HEK293 (cell line): ENCODE measurements at regions not wholly inside any gene's neighbourhood (a gene's known extent, or its start where the extent isn't known, plus 50 kb on each side); places are given as distances from the start of the nearest gene placed in this dataset.

Experiments used
- ZBTB11 ChIP-seq: fragments of 450-650 bp; formaldehyde crosslinking; conservative IDR thresholded peaks from 2 replicates; pipeline ENCODE4 v1.5.1; 2016; ENCODE audit warnings: low read depth, missing biosample characterization, missing genetic modification characterization
- ZBTB8A ChIP-seq: fragments of 450-650 bp; formaldehyde crosslinking; IDR thresholded peaks from 2 replicates; pipeline ENCODE4 v1.5.1; 2016; ENCODE audit warnings: missing biosample characterization, missing genetic modification characterization
- ZNF121 ChIP-seq: fragments of 450-650 bp; formaldehyde crosslinking; IDR thresholded peaks from 2 replicates; pipeline ENCODE4 v1.5.1; 2016; ENCODE audit warnings: missing biosample characterization, missing genetic modification characterization
- ZNF292 ChIP-seq: fragments of 450-650 bp; formaldehyde crosslinking; IDR thresholded peaks from 2 replicates; pipeline ENCODE4 v1.5.1; 2016; ENCODE audit warnings: low read depth, missing biosample characterization, missing genetic modification characterization, borderline replicate concordance
- ZNF350 ChIP-seq: fragments of 450-650 bp; formaldehyde crosslinking; IDR thresholded peaks from 2 replicates; pipeline ENCODE4 v1.5.0; 2017; ENCODE audit warnings: missing biosample characterization, mild to moderate bottlenecking, missing genetic modification characterization
- ZNF639 ChIP-seq: fragments of 450-650 bp; formaldehyde crosslinking; IDR thresholded peaks from 2 replicates; pipeline ENCODE4 v1.5.1; 2016; ENCODE audit warnings: missing biosample characterization, missing genetic modification characterization
- TF ChIP-seq, protein P1 (sequence below): fragments of 450-650 bp; IDR thresholded peaks from 2 replicates; pipeline ENCODE4 v1.5.1; 2018; ENCODE audit warnings: missing biosample characterization, mild to moderate bottlenecking, missing genetic modification characterization
- TF ChIP-seq, protein P2 (sequence below): fragments of 450-650 bp; formaldehyde crosslinking; IDR thresholded peaks from 2 replicates; pipeline ENCODE4 v1.5.1; 2016; ENCODE audit warnings: missing biosample characterization, missing genetic modification characterization
- TF ChIP-seq, protein P3 (sequence below): fragments of 450-650 bp; formaldehyde crosslinking; IDR thresholded peaks from 2 replicates; pipeline ENCODE4 v1.5.1; 2016; ENCODE audit warnings: missing biosample characterization, missing genetic modification characterization
- TF ChIP-seq, protein P4 (sequence below): fragments of 450-650 bp; formaldehyde crosslinking; IDR thresholded peaks from 2 replicates; pipeline ENCODE4 v1.5.1; 2016; ENCODE audit warnings: missing biosample characterization, missing genetic modification characterization, low read depth

DNA sequence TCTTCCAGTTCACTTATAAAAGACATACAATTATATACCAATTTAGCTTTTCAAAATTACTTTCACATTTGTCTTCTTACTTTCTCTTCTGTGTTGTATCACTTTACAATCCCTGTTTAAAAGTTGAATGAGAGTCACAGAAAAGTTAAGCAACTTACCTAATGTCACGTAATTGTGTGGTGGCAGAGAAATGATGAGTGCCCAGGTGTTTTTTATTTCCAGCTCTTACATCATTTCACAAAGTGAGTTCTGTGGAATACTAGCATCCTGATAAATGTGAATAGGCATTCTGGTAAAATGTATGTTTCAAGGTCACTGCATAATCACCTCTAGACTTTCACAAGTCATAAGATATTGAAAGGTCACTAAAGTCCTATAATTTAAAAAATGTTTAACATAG, 133.0 kb upstream of the FIBIN start:
- TF ChIP-seq, protein P1, sequence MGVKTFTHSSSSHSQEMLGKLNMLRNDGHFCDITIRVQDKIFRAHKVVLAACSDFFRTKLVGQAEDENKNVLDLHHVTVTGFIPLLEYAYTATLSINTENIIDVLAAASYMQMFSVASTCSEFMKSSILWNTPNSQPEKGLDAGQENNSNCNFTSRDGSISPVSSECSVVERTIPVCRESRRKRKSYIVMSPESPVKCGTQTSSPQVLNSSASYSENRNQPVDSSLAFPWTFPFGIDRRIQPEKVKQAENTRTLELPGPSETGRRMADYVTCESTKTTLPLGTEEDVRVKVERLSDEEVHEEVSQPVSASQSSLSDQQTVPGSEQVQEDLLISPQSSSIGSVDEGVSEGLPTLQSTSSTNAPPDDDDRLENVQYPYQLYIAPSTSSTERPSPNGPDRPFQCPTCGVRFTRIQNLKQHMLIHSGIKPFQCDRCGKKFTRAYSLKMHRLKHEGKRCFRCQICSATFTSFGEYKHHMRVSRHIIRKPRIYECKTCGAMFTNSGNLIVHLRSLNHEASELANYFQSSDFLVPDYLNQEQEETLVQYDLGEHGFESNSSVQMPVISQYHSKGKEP = no peak
- TF ChIP-seq ZNF639 (tag by site-specific recombination) = no peak
- TF ChIP-seq ZBTB8A = no peak
- no peak for TF ChIP-seq ZNF292 (tag by site-specific recombination)
- TF ChIP-seq, protein P2, sequence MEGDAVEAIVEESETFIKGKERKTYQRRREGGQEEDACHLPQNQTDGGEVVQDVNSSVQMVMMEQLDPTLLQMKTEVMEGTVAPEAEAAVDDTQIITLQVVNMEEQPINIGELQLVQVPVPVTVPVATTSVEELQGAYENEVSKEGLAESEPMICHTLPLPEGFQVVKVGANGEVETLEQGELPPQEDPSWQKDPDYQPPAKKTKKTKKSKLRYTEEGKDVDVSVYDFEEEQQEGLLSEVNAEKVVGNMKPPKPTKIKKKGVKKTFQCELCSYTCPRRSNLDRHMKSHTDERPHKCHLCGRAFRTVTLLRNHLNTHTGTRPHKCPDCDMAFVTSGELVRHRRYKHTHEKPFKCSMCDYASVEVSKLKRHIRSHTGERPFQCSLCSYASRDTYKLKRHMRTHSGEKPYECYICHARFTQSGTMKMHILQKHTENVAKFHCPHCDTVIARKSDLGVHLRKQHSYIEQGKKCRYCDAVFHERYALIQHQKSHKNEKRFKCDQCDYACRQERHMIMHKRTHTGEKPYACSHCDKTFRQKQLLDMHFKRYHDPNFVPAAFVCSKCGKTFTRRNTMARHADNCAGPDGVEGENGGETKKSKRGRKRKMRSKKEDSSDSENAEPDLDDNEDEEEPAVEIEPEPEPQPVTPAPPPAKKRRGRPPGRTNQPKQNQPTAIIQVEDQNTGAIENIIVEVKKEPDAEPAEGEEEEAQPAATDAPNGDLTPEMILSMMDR = no peak
- TF ChIP-seq, protein P3, sequence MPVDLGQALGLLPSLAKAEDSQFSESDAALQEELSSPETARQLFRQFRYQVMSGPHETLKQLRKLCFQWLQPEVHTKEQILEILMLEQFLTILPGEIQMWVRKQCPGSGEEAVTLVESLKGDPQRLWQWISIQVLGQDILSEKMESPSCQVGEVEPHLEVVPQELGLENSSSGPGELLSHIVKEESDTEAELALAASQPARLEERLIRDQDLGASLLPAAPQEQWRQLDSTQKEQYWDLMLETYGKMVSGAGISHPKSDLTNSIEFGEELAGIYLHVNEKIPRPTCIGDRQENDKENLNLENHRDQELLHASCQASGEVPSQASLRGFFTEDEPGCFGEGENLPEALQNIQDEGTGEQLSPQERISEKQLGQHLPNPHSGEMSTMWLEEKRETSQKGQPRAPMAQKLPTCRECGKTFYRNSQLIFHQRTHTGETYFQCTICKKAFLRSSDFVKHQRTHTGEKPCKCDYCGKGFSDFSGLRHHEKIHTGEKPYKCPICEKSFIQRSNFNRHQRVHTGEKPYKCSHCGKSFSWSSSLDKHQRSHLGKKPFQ (tag by site-specific recombination) = no peak
- no peak for TF ChIP-seq ZNF350 (tag by site-specific recombination)
- TF ChIP-seq ZBTB11 (tag by site-specific recombination) = no peak
- TF ChIP-seq, protein P4, sequence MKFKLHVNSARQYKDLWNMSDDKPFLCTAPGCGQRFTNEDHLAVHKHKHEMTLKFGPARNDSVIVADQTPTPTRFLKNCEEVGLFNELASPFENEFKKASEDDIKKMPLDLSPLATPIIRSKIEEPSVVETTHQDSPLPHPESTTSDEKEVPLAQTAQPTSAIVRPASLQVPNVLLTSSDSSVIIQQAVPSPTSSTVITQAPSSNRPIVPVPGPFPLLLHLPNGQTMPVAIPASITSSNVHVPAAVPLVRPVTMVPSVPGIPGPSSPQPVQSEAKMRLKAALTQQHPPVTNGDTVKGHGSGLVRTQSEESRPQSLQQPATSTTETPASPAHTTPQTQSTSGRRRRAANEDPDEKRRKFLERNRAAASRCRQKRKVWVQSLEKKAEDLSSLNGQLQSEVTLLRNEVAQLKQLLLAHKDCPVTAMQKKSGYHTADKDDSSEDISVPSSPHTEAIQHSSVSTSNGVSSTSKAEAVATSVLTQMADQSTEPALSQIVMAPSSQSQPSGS (tag by site-specific recombination) = no peak
- no peak for TF ChIP-seq ZNF121 (tag by site-specific recombination)
